ENCODE measurements at regions not wholly inside any gene's neighbourhood (a gene's known extent, or its start where the extent isn't known, plus 50 kb on each side); places are given as distances from the start of the nearest gene placed in this dataset.

DNA sequence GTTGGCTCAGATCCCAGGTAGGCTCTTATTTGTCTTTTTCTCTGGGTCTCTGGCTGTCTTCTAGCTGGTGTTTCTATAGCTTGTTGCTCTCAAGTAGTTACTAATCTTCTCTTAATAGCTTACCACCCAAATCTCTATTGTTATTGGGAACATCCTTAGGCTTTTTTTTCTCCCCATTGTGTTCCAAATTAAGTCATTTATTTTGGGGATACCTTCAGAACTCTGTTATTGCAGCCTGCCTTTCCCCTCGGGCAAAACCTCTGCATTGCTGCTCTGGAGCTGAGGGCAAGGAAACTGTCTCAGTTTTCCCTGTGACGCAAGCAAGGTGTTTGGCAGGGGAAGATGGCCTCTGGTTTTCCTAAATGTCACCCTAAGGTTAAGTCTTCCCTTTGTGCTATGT lies 113.3 kb upstream of the XIST start (continued):
- TF ChIP-seq, protein P1, sequence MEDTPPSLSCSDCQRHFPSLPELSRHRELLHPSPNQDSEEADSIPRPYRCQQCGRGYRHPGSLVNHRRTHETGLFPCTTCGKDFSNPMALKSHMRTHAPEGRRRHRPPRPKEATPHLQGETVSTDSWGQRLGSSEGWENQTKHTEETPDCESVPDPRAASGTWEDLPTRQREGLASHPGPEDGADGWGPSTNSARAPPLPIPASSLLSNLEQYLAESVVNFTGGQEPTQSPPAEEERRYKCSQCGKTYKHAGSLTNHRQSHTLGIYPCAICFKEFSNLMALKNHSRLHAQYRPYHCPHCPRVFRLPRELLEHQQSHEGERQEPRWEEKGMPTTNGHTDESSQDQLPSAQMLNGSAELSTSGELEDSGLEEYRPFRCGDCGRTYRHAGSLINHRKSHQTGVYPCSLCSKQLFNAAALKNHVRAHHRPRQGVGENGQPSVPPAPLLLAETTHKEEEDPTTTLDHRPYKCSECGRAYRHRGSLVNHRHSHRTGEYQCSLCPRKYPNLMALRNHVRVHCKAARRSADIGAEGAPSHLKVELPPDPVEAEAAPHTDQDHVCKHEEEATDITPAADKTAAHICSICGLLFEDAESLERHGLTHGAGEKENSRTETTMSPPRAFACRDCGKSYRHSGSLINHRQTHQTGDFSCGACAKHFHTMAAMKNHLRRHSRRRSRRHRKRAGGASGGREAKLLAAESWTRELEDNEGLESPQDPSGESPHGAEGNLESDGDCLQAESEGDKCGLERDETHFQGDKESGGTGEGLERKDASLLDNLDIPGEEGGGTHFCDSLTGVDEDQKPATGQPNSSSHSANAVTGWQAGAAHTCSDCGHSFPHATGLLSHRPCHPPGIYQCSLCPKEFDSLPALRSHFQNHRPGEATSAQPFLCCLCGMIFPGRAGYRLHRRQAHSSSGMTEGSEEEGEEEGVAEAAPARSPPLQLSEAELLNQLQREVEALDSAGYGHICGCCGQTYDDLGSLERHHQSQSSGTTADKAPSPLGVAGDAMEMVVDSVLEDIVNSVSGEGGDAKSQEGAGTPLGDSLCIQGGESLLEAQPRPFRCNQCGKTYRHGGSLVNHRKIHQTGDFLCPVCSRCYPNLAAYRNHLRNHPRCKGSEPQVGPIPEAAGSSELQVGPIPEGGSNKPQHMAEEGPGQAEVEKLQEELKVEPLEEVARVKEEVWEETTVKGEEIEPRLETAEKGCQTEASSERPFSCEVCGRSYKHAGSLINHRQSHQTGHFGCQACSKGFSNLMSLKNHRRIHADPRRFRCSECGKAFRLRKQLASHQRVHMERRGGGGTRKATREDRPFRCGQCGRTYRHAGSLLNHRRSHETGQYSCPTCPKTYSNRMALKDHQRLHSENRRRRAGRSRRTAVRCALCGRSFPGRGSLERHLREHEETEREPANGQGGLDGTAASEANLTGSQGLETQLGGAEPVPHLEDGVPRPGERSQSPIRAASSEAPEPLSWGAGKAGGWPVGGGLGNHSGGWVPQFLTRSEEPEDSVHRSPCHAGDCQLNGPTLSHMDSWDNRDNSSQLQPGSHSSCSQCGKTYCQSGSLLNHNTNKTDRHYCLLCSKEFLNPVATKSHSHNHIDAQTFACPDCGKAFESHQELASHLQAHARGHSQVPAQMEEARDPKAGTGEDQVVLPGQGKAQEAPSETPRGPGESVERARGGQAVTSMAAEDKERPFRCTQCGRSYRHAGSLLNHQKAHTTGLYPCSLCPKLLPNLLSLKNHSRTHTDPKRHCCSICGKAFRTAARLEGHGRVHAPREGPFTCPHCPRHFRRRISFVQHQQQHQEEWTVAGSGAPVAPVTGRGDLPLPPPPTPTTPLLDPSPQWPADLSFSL (CRISPR knock-in tag; IDR thresholded peaks at IDR 0.05), result no peak
- TF ChIP-seq, protein P2, sequence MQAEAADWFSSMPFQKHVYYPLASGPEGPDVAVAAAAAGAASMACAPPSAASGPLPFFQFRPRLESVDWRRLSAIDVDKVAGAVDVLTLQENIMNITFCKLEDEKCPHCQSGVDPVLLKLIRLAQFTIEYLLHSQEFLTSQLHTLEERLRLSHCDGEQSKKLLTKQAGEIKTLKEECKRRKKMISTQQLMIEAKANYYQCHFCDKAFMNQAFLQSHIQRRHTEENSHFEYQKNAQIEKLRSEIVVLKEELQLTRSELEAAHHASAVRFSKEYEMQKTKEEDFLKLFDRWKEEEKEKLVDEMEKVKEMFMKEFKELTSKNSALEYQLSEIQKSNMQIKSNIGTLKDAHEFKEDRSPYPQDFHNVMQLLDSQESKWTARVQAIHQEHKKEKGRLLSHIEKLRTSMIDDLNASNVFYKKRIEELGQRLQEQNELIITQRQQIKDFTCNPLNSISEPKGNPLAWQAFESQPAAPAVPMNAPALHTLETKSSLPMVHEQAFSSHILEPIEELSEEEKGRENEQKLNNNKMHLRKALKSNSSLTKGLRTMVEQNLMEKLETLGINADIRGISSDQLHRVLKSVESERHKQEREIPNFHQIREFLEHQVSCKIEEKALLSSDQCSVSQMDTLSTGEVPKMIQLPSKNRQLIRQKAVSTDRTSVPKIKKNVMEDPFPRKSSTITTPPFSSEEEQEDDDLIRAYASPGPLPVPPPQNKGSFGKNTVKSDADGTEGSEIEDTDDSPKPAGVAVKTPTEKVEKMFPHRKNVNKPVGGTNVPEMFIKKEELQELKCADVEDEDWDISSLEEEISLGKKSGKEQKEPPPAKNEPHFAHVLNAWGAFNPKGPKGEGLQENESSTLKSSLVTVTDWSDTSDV (CRISPR knock-in tag; IDR thresholded peaks at IDR 0.05), result no peak
- TF ChIP-seq PRMT3 (CRISPR knock-in tag; IDR thresholded peaks at IDR 0.05; ENCODE audit: borderline replicate concordance, low read depth) (no peak), FOXP1 (IDR thresholded peaks at IDR 0.05) (no peak), FOXP1 (CRISPR knock-in tag; IDR thresholded peaks at IDR 0.05) (no peak), ZNF484 (CRISPR knock-in tag; IDR thresholded peaks at IDR 0.05; ENCODE audit: borderline replicate concordance, low read depth) (no peak)
- TF ChIP-seq, protein P3, sequence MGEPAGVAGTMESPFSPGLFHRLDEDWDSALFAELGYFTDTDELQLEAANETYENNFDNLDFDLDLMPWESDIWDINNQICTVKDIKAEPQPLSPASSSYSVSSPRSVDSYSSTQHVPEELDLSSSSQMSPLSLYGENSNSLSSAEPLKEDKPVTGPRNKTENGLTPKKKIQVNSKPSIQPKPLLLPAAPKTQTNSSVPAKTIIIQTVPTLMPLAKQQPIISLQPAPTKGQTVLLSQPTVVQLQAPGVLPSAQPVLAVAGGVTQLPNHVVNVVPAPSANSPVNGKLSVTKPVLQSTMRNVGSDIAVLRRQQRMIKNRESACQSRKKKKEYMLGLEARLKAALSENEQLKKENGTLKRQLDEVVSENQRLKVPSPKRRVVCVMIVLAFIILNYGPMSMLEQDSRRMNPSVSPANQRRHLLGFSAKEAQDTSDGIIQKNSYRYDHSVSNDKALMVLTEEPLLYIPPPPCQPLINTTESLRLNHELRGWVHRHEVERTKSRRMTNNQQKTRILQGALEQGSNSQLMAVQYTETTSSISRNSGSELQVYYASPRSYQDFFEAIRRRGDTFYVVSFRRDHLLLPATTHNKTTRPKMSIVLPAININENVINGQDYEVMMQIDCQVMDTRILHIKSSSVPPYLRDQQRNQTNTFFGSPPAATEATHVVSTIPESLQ (CRISPR knock-in tag; conservative IDR thresholded peaks at IDR 0.05), result no peak
